Astrocyte of the spinal cord (primary cell): ENCODE measurements at regions not wholly inside any gene's neighbourhood (a gene's known extent, or its start where the extent isn't known, plus 50 kb on each side); places are given as distances from the start of the nearest gene placed in this dataset.

Source experiments
- DNase-seq: peaks from one replicate; pipeline ENCODE4 v3.0.0; 2011; ENCODE audit warnings: low read depth, low spot score
- H3K4me3 ChIP-seq: 2 replicates; pipeline ENCODE4 v1.5.1; 2011; ENCODE audit warnings: low read depth, mild to moderate bottlenecking, low read length, moderate library complexity
- in situ Hi-C: cut with HindIII; loops from 2 replicates; pipeline ENCODE4 v1.10.0; 2017; ENCODE audit warnings: low sequenced_read_pairs
- TF ChIP-seq, protein P1 (sequence below): IDR thresholded peaks from 2 replicates; pipeline ENCODE4 v1.5.1; 2012; ENCODE audit warnings: low read depth, mild to moderate bottlenecking, low read length, inconsistent platforms

DNA sequence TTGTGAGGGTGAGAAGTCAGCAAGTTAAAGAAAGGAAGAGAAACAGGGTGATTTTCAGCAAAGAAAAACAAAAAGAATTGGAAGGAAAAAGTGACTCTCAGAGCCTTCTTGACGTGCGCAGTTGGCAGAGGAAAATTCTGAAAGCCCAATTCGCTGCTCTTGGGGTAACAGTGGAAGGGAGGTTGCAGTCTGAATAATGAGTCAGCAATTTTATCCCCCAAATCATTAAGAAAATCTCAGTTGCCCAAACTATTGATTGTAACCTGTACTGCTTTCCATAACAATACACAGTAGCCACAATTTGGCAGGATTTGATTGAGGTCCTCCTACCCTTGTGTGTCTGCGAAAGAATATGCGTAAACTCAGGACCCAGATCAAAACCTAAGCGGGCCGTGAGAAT lies 309.1 kb downstream of the EMP1 start:
- TF ChIP-seq, protein P1, sequence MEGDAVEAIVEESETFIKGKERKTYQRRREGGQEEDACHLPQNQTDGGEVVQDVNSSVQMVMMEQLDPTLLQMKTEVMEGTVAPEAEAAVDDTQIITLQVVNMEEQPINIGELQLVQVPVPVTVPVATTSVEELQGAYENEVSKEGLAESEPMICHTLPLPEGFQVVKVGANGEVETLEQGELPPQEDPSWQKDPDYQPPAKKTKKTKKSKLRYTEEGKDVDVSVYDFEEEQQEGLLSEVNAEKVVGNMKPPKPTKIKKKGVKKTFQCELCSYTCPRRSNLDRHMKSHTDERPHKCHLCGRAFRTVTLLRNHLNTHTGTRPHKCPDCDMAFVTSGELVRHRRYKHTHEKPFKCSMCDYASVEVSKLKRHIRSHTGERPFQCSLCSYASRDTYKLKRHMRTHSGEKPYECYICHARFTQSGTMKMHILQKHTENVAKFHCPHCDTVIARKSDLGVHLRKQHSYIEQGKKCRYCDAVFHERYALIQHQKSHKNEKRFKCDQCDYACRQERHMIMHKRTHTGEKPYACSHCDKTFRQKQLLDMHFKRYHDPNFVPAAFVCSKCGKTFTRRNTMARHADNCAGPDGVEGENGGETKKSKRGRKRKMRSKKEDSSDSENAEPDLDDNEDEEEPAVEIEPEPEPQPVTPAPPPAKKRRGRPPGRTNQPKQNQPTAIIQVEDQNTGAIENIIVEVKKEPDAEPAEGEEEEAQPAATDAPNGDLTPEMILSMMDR, result no peak
- no peak for DNase-seq
- H3K4me3 ChIP-seq, result no peak overlapping the region
- in situ Hi-C loops, result no loop called here

DNA sequence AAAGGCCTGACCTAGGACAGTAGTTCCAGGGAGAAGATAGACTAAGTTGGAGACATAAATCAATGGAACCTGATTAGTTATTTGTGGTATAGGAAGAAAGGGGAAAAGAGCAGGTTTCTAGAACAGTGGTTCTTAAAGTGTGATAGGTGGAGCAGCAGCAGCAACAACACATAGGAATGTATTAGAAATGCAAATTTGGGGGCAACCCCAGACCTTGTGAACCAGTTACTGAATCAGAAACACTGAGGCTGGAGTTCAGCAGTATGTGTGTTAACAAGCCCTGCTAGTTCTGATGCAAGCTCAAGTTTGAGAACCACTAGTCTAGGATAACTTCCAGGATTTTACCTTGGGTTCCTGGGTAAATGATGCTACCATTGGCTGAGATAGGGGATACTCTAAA lies 308.7 kb downstream of the EMP1 start:
- in situ Hi-C loops, result no loop called here
- TF ChIP-seq, protein P1, result no peak
- H3K4me3 ChIP-seq, result no peak overlapping the region
- DNase-seq, result no peak

DNA sequence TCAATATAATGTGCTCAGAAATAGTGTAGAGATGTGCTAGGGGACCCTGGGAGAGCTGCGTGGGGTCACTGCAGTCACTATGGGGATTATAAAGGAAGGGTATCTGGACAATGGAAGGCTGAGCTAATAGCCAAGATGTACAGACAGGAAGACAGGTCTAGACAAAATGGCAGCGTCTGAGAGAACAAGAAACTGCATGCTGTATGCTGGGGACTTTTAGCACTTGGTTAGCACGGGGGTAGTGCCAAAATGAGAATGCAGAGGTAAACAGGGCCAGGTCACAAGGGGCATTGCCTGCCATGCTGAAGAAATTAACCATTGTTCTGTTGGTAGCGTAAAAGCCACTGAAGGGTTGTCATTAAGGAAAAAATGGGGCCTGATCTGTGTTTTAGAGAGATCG lies 308.2 kb downstream of the EMP1 start:
- in situ Hi-C loops, result no loop called here
- H3K4me3 ChIP-seq, result no peak overlapping the region
- DNase-seq, result no peak
- TF ChIP-seq, protein P1, result no peak

DNA sequence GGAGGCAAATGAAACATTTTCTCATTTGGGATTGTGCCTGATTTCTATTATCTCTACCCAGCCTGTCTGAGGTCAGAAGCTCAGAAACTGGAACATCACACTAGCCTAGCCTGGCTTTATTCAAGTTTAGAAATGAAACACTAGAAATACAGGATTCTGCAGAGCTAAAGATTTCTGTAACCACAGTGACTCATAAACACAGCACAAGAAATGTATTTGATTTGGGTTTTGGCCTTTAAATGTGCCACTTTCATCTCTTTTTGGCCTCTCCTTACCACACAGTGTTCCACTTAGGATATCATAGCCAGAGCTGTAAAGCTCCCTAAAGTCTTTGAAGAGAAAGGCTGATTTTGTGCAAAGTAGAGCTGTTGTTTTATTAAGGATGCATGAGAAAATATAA lies 307.5 kb downstream of the EMP1 start:
- no peak overlapping the region for H3K4me3 ChIP-seq
- TF ChIP-seq, protein P1, result no peak
- peak; percentile 46 for DNase-seq
- in situ Hi-C loops, result no loop called here

DNA sequence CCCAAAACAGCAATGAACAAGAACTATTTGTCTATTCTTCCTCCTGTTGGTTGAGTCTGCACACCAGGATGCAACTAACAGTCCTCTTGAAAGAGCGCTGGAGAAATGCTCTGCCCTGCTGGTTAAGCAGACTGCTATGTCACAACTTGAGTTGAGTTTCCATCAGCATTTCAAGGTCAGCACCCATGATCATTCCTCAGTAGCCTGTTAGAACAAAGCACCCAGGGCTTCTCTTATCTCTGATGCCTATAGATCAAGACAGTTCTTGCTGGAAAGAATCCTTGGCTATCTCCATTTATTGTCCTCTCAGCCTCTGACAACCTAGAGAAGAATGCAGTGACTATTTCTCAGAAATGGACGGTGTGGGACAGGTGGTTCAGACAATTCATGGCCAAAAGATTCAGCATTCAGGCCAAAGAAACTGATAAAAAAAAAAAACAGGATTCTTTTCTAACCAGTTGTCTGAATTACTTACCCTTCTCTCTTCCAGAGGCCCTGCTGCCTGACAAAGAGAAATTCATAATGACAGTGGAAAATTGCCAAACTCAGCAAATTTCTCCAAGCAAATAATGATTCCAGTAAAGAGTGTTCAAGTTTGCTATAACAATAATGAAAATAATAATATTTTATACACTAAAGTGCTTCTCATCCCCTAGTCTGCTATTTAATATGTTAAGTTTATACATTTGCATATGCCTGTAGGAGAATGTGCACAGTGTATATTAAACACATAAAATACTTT lies 306.7 kb downstream of the EMP1 start:
- no peak overlapping the region for H3K4me3 ChIP-seq
- in situ Hi-C loops, result no loop called here
- no peak for DNase-seq
- TF ChIP-seq, protein P1, result no peak

DNA sequence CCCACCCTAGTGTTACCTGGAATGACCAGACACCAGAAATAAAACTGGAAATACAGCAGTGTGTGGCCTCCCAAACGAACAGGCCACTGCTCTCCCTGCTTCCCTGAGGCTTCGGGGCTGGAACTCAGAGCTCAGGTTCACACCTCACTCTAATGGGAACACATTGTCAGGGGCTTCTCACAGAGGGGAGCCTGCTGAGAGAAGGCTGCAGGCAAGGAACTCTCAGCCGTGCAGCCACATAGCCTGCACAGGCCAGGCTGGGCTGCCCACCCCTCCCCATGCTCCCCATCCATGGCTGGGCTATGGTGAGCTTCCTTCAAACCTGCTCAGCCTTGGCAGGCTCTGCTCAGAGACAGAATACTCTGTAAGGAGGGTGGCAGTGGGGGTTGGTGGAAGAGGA lies 302.5 kb downstream of the EMP1 start:
- no peak overlapping the region for H3K4me3 ChIP-seq
- no peak for DNase-seq
- TF ChIP-seq, protein P1, result no peak
- in situ Hi-C loops, result no loop called here
